GM18873 (cell line): ENCODE measurements at regions not wholly inside any gene's neighbourhood (a gene's known extent, or its start where the extent isn't known, plus 50 kb on each side); places are given as distances from the start of the nearest gene placed in this dataset.

Experiments used
- ATAC-seq: cut with Tn5 transposase; IDR thresholded peaks from one replicate; pipeline ENCODE4 v1.9.1; 2021; ENCODE audit warnings: mild to moderate bottlenecking, moderate library complexity, moderate number of reproducible peaks; ENCODE audit not compliant: unreplicated experiment, low FRiP score

DNA sequence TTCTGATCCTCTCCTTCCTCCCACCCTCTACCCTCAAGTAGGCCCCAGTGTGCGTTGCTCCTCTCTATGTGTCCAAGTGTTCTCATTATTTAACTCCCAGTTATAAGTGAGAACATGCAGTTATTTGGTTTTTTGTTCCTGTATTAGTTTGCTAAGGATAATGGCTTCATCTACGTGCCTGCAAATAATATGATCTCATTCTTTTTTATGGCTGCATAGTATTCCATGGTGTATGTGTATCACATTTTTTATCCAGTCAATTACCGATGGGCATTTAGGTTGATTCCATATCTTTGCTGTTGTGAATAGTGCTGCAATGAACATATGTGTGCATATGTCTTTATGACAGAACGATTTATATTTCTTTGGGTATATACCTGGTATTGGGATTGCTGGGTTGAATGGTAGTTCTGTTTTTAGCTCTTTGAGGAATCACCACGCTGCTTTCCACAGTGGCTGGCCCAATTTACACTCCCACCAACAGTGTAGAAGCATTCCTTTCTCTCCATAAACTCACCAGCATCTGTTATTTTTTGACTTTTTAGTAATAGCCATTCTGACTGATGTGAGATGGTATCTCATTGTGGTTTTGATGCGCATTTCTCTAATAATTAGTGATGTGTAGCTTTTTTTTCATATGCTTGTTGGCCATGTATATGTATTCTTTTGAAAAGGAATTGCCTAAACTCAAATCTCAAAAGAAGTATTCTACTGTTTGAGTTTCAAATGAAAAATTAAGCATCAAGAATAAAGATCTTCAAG is 116.9 kb downstream of the ETS2 start:
- ATAC-seq, result no peak

DNA sequence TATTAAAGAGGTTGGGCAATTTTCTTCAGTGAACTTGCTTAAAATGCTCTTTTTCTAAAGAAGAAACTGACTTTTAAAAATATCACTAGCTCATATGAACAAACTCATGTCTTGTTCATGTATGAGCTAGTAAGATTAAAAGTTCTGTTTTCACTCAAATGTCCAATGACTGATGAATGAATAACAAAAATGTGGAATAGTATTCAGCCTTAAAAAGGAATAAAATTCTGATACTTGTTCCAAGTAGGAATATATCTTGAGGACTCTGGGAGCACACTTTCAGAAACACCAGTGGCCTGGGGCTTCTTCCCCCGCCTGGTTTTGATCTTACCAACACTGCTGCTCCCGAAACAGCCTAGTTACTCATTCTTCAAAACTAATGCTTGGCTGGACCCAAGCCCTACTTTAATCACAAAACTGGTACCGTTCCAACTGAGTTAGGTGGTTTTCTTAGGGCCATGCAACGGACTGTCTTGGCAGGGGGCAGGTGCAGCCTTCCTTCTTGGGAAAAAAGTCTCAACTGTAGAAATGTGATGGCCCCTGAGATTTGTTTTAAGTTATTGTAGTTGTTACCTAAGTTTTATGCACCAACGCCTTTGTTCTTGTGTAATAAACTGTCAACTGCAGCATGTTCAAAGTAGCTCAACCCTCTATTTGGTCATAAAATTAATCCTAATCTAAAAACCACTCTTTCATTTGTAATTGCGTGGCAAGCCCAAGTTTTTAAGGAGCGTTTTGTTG is 116.0 kb downstream of the ETS2 start:
- ATAC-seq, result no peak

DNA sequence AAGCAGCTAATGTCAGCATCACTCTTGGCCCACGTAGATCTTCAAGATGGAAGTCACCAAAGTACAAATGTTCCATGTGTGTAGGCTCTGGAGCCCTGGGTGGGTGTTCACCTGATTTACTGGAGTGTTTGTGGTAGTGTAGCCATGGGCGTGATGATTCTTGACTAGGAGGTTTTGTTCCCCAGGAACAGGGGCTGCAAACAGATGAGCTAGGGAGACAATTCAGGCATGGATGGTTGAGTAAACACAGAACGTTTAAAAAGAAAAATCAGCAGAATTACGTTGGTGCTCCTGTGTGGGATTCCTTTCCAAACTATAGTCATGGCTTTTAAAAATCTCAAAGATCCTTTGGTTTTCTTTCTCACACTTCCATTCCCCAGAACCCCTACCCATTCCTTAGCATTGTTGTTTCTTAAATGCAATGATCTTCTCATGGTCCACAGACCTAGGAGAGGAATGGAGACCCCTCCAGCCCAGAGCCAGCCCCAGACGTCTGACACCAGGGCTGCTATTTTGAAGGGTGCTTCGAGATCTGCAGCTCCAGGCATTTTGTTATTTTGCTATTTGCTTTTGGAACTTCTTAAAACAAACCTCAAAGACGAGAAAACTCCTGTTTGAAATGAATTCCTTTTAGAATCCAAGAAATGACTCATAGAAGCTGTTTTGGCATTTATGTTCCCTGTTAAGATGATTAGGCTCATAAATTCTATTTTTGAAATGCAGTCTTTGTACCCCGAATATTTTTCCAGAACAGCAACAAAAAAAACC is 115.1 kb downstream of the ETS2 start:
- no peak for ATAC-seq

DNA sequence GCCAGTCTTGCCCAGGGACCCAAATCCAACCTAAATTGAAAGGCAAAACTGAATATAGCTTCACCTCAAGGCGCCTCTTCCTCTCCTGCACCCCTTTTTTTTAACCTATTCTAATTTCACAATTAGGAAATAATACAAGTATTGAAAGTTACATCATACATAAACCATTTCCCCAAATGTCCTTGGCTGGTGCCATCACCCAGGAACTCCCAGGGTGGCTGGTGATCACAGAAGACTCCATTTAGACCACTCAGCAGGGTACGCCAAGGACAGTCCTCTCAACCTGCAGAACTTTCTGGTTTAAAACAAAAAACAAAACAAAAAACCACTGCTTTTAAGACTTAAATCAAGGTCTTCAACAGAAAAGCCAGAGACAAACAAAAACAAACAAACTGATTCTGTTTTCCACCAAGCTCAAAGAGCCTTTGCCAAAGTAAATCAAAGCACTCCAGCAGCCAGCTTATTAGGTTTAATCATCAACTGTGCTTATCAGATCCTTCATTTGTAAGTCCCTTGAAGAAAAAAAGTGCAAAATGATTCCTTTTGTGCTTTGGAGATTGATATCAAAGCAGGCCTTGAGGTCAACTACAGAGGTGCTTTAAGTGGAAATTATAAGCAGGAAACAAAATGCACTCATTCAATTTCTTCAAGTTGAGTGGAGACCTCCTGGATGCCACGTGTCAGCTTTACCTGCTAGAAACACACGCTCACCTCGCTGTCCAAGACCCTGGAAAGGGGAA is 113.0 kb downstream of the ETS2 start:
- ATAC-seq, result no peak

DNA sequence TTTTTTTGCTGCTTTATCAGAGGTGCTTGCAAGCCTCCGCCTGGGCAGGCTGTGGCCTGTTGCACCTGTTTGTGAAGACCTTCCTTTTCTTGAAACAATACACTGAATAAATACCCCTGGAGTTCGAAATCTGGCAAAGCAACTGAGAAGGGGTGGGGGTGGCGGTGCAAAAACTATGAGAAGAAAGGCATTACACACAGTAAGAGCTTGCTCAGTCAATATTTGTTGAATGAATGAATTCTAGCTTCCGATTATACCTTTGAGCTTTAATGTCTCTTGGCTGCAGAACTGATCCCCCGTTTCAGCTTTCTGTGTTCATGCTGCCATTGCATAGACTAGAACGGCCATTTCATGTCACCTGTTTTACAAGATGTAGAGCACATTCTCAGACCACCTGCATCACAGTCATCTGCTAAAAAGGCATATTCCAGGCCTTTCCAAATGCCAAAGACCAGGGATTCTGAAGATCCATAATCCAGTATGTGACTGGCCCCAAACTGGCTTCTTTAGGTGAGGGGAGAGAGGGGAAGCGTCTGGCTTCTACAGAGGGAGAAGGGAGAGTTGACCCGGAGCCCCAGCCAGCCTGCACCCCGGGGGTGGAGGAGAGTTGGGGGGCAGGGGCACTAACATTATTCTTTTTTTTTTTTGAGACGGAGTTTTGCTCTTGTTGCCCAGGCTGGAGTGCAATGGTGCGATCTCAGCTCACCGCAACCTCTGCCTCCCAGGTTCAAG is 111.5 kb downstream of the ETS2 start:
- no peak for ATAC-seq

DNA sequence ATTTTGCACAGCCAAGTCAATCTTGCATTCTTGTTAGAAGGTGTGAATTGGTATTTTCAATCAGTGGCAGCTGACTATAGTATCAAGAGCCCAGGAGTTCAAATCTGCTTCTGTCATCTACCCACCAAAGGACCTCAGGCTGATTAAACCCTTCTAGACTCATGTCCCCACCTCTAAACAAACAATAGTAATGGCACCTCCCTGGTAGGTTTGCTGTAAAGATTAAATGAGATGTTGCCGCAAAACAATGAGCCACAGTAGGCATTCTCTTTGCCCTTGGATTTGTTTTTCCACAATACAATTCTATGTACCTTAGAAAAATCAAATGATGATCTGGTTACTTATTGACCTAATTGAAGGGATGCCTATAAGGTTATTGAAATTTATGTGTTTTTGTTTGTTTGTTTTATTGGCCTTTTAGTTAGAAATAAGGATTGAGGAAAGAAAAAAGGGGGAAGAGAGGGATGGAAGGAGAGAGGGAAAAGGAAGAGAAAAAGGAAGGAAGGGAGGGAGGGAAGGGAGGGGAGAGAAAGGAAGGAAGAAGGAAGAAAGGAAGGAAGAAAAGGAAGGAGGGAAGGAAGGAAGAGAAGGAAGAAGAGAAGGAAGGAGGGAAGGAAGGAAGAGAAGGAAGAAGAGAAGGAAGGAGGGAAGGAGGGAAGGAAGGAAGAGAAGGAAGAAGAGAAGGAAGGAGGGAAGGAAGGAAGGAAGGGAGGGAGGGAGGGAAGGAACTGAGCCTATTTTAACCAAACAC is 110.7 kb downstream of the ETS2 start:
- ATAC-seq, result no peak

DNA sequence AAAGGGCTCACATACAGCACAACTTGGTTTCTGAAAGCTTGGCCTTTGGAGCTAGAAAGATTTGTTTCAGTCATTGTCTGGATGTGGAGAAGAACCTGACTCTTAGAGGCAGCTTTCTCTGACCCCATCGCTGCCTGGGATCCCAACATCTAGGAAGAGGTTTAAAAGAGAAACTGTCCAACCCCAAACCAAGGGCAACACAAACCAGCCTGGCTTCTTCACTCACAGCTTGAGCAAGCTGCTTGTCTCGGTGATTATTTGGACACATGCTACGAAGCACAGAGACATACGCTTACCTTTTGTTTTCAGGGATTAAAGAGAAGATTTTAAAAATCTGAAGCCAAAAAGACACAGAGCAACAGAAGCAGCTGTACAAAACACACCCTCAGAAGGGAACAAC is 109.8 kb downstream of the ETS2 start:
- ATAC-seq, result no peak

DNA sequence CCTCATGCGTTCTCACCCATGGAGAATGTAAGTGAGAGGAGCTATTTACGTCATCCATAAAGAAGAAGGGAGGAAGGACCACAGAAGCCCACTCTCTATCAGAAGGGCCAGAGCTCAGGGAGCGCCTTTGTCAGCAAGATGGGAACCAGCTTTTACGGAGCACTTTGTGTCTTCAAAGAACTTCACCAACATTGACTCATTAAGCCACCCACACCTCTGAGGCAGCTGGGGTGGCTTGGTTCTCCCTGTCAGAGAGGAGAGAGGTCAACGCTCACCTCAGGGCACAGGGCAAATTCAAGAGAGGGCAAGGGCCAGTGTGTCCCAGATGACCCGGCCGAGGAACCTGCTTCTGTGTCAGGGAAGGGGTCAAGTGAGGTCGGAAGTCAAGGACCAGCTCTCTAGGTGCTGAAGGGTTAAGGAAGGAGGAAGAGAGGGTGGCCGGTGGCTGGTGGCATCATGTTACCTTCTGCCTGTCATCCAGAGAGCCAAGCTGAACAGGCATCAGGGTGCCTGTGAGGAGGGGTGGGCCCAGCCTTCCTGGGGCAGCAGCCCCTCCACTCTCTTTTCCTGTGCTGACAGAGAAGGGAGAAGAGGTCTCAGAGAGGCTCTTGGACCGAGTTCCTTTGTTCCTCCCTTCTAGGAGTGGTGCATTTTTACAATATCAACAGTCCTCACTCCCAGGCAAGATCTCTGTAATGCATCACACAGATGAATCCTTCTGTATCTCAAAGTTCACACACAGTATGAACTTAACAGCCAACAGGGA is 109.0 kb downstream of the ETS2 start:
- ATAC-seq, result no peak

DNA sequence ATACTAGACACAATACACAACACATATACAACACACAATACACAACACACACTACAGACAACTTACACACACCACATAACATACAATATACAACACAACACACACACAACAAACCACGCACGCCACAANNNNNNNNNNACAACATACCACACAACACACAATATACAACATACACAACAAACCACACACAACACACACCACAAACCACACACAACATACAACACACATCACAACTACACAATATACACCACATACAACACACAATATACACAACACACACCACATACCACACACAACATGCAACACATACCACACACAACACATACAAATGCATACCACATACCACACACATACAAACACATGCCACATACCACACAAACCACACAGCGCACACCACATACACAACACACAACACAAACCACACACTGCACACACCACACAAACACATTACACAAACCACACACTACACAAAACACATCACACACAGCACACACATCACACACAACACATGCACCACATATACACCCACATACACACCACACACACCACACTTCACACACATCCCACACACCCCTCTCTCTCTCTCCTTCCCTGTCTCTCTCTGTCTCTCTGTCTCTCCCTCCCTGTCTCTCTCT is 108.3 kb downstream of the ETS2 start:
- no peak for ATAC-seq

DNA sequence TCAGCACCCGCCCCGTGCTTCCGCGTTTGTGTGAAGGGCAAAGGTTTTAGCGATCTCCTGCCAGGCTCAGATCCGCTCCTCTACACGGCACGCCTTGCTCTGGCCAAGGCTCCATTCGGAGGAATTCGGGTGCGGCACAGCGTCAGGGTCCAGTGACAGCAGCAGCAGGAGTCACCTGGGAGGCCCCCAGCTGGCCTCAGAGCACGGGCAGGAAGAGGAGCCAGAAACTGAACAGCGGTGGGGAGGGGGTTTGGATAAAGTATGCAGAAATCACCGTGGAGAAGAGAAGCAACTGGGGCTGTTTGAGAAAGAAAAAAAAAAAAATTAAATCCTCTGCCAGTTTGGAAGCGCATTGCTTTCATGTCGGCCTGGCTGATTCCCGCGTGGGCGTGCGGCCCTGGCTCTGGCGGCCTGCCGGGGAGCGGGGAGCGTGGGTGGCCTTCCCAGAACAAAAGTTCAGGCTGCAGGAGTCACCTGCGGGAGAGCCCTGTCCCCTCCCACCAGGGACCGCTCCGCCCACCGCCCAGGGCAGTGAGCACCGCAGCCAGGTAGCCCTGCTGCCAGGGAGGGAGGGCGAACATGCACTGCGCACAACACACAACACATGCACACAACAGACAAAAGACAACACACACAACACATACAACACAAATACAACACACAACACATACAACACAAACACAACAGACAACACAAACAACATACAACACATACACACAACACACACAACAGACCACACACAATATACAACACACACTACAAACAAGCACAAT is 107.6 kb downstream of the ETS2 start:
- no peak for ATAC-seq

DNA sequence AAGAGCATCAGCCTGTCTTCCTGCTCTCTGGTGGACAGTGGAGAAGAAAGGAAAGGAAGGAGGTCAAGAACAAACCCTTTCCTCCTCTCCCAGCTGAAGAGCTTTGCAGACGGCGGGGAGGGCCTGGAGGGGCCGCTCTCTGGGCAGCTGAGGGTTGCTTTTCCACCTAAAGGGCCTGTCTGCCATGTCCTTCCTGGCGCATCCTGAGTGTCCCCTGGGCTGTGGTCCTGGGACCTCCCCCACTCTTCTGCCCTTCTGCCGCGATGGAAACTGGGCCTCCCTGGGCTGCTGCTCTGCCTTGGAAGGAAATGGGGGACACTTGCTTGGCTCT is 107.0 kb downstream of the ETS2 start:
- no peak for ATAC-seq

DNA sequence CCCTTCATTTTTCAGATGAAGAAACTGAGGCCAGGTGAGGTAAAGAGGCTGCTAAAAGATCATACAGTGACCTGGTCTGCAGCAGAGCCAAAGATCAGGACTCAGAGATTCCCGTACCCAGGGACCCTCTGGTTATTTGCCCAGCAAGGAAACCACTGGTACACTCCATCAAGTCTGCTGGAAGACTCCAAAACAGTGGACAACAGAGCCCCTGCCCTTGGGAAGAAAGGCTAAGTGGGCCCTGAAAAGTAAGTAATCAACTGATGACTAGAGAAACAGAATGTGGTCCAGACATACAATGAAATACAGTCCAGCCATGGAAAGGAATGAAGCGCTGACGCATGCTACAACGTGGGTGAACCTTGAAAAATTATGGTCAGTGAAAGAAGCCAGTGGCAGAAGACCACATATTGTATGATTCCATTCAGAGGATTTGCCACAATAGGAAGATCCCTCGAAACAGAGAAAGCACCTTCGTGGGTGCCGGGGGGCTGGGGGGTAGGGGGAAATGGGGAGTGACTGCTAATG is 106.4 kb downstream of the ETS2 start:
- no peak for ATAC-seq

DNA sequence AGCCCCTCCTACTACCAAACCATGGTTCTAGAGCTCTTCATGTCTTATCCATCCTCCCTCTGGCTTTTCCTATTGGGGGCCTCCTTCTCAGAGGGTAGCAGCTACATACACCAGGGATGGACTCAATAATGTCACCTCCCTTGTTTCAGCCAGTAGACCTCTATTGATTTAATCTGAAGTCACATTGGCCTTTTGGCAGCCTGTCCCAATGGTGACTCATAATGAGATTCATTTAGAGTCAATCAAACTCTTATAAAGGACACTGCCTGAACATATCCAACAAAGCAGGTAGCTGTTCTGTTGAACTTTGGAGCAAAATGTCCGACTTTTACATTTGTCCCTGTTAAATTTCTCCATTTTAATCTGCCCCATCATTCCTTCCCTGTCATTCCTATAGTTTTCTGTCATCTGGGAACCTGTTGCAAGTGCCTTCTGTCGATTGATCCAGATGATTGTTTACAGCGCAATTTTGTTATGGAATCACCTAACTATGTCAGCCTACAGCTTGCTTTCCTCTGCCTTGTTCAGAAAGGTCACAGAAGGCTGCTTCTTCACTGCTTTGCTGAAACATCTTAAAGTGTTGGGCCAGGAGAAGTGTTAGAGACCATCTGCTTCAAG is 105.9 kb downstream of the ETS2 start:
- no peak for ATAC-seq

DNA sequence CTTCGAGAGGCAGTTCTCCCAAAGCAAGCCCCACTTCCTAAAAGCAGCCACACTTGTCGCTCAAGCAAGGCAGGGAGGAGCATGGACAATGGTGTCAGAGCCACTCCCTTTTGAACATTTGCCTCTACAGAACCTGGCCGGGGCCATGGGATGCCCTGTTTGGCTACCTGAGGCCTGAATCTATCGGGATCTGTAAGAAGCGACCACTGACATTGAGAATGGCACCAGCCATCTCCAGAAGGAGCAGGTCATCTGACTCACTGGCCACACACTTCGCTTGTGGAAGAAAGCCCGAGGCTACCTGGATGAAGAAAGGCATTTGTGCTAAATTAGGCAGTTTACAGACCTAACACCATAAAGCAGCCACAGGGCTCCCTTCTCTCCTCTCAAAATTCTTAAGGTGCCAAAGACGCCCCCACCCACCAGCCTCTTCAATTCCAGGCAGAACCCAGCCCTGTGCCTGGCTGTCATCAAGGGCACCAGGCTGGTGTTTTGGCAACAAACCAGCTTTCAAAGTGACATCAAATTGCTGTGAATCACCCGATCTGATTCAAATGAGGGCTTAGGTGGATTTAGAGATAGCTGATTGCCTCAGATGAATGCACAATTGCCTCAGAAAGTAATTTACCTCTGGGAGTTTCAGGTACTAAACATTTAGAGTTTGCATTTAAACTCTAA is 104.8 kb downstream of the ETS2 start:
- no peak for ATAC-seq

DNA sequence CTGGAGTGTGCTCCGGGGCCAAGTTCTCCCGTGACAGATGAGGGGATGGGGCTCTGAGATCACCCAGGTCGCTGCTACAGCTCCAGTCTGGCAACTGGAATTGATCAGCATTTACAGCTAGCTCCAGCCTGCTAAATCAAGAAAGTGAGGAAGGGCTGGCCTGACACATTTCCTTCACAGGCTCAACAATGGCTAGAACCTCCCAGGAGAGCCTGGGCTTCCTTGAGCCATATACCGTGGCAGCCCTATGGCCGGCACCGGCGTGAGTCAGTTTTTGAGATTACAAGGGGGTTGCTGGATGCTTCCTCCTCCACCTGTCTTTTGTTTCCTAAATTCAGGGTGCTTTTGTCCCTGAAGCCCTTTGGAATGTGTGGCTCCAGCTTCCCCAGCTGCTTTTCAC is 104.2 kb downstream of the ETS2 start:
- ATAC-seq, result no peak

DNA sequence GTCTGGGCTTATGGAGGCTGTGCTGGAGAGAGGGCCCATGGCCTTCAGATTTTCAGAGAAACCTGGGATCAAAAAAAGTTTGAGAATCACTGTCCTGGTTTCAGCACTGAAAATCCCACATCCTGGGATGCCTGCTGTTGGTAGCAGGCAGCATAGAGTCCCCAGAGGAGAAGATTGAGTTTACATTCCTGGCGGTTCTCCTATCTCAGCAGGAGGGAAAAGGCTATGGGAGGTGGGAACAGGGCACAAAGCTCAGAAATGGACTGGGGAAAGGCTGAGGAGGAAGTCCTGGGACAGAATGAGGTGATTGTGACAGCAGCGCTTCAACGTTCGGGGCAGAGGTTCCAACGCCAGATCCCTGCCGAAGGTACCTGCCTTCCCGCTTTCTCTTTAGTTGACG is 103.4 kb downstream of the ETS2 start:
- ATAC-seq, result no peak
